ENCODE measurements at regions not wholly inside any gene's neighbourhood (a gene's known extent, or its start where the extent isn't known, plus 50 kb on each side); places are given as distances from the start of the nearest gene placed in this dataset.
"Not testable (repeated sequence)": the region's sequence is repeated elsewhere in the genome, so short reads cannot be mapped to it uniquely, and the experiment has no call there.

DNA sequence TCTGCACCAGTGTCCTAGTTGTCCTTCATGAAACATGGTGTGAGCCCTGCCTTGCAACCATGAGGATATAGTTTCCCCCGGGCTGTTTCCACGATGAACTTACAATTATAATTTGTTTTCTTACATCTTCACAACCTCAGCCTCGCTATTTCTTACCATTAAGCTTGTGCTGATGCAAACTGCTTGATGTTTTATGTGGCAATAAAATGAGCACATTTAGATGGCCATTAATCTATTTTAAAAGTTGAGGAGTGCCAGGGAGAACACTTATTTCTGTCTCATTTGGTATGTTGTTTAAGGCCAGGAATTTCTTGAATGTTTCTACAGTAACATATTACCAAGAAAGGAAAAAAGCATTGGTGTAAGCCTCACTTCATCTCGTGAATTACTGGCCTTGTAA lies 214.5 kb upstream of the SLC8A1 start:
- TF ChIP-seq, protein P1, sequence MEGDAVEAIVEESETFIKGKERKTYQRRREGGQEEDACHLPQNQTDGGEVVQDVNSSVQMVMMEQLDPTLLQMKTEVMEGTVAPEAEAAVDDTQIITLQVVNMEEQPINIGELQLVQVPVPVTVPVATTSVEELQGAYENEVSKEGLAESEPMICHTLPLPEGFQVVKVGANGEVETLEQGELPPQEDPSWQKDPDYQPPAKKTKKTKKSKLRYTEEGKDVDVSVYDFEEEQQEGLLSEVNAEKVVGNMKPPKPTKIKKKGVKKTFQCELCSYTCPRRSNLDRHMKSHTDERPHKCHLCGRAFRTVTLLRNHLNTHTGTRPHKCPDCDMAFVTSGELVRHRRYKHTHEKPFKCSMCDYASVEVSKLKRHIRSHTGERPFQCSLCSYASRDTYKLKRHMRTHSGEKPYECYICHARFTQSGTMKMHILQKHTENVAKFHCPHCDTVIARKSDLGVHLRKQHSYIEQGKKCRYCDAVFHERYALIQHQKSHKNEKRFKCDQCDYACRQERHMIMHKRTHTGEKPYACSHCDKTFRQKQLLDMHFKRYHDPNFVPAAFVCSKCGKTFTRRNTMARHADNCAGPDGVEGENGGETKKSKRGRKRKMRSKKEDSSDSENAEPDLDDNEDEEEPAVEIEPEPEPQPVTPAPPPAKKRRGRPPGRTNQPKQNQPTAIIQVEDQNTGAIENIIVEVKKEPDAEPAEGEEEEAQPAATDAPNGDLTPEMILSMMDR (conservative IDR thresholded peaks at IDR 0.05; ENCODE audit: low read depth, low read length), result no peak
- no peak overlapping the region for H3K4me3 ChIP-seq (ENCODE audit: low read depth, low read length)
- DNase-seq (ENCODE audit: low read depth), result no peak

- DNase-seq (ENCODE audit: low read depth), result no peak
- TF ChIP-seq, protein P1 (conservative IDR thresholded peaks at IDR 0.05; ENCODE audit: low read depth, low read length), result no peak
- H3K4me3 ChIP-seq (ENCODE audit: low read depth, low read length), result no peak overlapping the region
These were observed 216.5 kb upstream of the SLC8A1 start for GRCh38 chr2:40668425-40668824.

DNA sequence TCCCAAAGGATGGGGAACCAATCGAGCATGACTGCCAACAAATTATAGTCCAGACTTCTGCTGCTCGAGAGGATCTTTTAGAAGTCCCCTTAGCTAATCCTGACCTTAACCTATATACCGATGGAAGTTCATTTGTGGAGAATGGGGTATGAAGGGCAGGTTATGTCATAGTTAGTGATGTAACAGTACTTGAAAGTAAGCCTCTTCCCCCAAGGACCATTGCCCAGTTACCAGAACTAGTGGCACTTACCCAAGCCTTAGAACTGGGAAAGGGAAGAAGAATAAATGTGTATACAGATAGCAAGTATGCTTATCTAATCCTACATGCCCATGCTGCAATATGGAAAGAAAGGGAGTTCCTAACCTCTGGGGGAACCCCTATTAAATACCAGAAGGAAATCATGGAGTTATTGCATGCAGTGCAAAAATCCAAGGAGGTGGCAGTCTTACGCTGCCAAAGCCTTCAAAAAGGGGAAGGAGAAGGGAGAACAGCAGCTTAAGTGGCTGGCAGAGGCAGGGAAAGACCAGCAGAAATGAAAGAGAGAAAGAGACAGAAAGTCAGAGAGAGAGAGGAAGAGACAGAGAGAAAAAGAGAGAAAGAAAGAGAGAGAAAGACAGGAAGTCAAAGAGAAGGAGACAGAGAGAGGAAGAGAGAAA lies 224.4 kb upstream of the SLC8A1 start:
- not testable (repeated sequence) for H3K4me3 ChIP-seq (ENCODE audit: low read depth, low read length); DNase-seq (ENCODE audit: low read depth)

DNA sequence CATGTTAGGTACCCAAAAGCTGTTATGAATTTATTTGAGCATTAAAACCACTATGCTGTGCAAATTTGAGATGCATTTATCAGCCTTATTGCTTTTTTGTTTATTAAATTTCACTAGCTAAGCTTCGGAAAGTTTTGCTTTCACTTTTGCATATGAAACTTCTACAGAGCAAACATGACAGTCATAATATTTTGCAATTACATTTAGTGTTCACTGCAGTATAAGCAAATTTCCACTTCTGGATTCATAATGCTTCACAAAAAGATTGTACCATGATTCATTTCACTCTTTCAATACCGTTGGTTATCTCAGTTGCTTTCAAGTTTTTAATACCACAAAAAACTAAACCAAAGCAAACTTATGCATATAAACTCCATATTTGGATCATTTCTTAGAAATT lies 228.7 kb upstream of the SLC8A1 start:
- TF ChIP-seq, protein P1 (conservative IDR thresholded peaks at IDR 0.05; ENCODE audit: low read depth, low read length), result no peak
- H3K4me3 ChIP-seq (ENCODE audit: low read depth, low read length), result no peak overlapping the region
- DNase-seq (ENCODE audit: low read depth), result no peak

DNA sequence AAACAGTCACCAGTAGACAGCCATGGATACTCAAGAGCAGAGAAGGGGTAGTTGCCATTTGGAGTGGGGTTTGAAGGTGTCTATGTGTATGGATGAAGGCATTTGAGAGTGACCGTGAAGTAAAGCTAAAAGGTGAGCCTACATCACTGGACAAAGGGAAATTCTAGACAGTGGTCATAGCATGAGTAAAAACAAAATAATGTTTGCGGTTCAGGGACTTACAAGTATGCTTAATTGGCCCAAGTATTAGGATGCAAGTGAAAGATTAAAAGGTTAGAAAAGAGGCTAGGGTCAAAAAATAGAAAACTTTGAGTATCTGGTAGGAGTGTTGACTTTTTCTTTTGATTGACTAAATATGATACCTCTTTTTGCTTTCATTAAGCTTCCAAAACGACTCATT lies 238.1 kb upstream of the SLC8A1 start:
- DNase-seq (ENCODE audit: low read depth), result peak; percentile 61
- no peak overlapping the region for H3K4me3 ChIP-seq (ENCODE audit: low read depth, low read length)
- TF ChIP-seq, protein P1 (conservative IDR thresholded peaks at IDR 0.05; ENCODE audit: low read depth, low read length), result no peak

- TF ChIP-seq, protein P1 (conservative IDR thresholded peaks at IDR 0.05; ENCODE audit: low read depth, low read length), result no peak
- DNase-seq (ENCODE audit: low read depth), result no peak
These were observed 238.6 kb upstream of the SLC8A1 start for GRCh38 chr2:40690525-40690924.

DNA sequence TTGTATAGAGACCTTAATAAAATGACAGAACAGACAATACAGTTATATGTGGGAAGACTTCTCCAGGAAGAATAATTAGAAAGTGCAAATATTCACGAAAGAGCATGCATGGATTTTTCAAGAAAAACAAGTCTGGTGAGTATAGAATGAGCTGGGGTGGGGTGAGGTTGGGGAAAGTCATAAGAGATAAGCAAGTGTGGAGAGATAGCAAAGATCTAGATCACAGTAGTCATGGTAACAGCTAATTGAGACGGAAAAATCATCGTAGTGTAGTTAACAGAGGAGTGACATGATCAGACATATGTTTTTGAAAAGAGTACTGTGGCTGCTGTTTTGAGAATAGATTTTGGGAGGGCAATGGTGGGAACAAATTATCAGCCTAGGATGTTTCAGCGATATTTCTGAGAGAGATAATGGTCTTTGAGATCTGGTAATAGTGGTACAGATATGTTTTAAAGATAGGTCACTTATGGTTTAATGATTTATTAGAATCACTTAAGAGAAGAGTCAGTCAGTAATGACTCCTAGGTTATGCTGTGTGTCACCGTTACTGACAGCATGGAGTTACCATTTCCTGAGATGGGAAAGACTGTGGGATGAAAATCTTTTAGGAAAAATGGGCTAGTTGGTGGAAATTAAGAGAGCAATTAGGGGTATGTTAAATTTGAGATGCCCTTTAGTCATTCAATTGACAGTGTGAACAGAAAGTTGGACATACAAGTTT lies 248.5 kb upstream of the SLC8A1 start:
- TF ChIP-seq, protein P1 (conservative IDR thresholded peaks at IDR 0.05; ENCODE audit: low read depth, low read length), result no peak
- DNase-seq (ENCODE audit: low read depth), result no peak
- H3K4me3 ChIP-seq (ENCODE audit: low read depth, low read length), result no peak overlapping the region

More at GRCh38 chr2:40690525-40690924, 238.6 kb upstream of the SLC8A1 start:
- no peak overlapping the region for H3K4me3 ChIP-seq (ENCODE audit: low read depth, low read length)

- not testable (repeated sequence) for H3K4me3 ChIP-seq (ENCODE audit: low read depth, low read length); DNase-seq (ENCODE audit: low read depth)
These were observed 260.5 kb upstream of the SLC8A1 start for GRCh38 chr2:40712197-40712894.

Data from epithelial cell of proximal tubule (primary cell).